ENCODE measurements at regions not wholly inside any gene's neighbourhood (a gene's known extent, or its start where the extent isn't known, plus 50 kb on each side); places are given as distances from the start of the nearest gene placed in this dataset.

DNA sequence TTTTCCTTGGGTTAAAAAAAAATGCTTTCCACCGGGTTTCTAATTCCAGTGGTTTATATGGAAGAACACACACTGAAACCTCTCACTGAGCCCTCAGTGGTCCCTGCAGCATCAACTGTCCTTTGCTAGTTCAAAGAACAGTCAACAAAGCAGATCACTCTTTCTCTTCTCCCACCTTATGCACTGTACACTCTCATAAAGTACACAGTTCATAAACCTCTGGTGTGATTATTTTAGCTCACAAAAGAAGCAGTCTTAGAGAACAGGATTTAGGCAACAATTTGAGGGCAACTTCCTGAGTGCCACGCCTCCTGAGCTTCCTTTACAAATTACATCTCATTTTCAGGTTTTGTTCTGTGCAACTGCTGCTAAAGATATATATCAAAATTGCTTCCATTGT is 728.4 kb upstream of the GOLIM4 start:
- no peak for DNase-seq (ENCODE audit: low read depth)
- ChIA-PET CTCF (no interaction called here), POLR2A (no interaction called here)
- H3K27me3 ChIP-seq (ENCODE audit: control insufficient read depth, insufficient read depth, low read length) = no peaks in the 10 kb centered on the region
- H3K4me3 ChIP-seq (ENCODE audit: low read depth, low read length) = no peak overlapping the region
- TF ChIP-seq, protein P1, sequence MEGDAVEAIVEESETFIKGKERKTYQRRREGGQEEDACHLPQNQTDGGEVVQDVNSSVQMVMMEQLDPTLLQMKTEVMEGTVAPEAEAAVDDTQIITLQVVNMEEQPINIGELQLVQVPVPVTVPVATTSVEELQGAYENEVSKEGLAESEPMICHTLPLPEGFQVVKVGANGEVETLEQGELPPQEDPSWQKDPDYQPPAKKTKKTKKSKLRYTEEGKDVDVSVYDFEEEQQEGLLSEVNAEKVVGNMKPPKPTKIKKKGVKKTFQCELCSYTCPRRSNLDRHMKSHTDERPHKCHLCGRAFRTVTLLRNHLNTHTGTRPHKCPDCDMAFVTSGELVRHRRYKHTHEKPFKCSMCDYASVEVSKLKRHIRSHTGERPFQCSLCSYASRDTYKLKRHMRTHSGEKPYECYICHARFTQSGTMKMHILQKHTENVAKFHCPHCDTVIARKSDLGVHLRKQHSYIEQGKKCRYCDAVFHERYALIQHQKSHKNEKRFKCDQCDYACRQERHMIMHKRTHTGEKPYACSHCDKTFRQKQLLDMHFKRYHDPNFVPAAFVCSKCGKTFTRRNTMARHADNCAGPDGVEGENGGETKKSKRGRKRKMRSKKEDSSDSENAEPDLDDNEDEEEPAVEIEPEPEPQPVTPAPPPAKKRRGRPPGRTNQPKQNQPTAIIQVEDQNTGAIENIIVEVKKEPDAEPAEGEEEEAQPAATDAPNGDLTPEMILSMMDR (IDR thresholded peaks at IDR 0.05; ENCODE audit: insufficient read depth, low read depth, low read length) = no peak
- H3K36me3 ChIP-seq (ENCODE audit: control insufficient read depth, insufficient read depth, low read length) = no peaks in the 10 kb centered on the region

DNA sequence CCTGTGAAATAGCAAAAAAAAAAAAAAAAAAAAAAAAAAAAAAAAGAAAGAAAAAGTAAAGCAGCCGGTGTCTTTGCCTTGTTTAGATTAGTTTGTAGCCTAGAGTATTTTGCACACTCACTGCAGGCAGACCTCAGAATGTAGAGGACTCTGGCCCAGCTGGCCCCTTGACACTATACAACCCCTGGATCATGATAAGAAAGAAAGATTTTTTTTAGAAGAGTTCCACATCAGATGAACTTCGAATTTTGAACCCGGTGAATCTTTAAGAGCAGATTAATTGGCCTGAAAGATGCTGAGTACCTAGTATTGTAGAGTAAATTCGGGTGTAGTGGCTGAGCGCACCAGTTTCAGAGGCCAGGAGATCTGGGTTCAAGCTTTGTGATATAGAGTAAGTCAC is 727.7 kb upstream of the GOLIM4 start:
- no peaks in the 10 kb centered on the region for H3K27me3 ChIP-seq (ENCODE audit: control insufficient read depth, insufficient read depth, low read length)
- ChIA-PET CTCF (no interaction called here), POLR2A (no interaction called here)
- no peaks in the 10 kb centered on the region for H3K36me3 ChIP-seq (ENCODE audit: control insufficient read depth, insufficient read depth, low read length)
- TF ChIP-seq, protein P1 (IDR thresholded peaks at IDR 0.05; ENCODE audit: insufficient read depth, low read depth, low read length) = no peak
- no peak for DNase-seq (ENCODE audit: low read depth)
- H3K4me3 ChIP-seq (ENCODE audit: low read depth, low read length) = no peak overlapping the region

DNA sequence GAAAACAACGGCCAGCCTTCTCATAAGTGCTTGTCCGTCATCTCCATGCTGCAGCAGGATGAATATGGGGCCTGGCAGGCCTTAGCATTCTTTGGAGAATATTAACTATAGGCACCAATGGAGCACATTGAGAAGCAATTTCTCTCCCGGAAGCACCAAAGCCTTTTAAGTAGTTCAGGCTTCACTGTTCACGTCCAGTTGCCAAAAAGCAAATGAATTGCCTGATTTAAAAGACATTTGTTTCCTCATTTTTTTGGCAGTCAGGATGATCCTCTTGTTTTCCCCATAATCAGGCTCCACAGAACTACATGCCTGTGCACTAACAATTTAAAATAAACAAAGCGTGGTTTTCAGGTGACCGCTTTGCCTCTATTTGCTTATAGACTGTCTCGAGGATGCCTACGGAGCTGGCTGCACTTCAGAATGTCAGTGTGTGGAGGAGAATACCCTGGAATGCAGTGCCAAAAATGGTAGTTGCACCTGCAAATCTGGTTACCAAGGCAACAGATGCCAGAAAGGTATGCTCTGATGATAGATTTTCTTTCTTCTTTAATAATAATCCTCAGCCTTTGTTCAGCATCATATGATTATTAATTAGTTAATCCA is 725.2 kb upstream of the GOLIM4 start:
- Histone ChIP-seq H3K36me3 (ENCODE audit: control insufficient read depth, insufficient read depth, low read length) (no peaks in the 10 kb centered on the region), H3K4me3 (ENCODE audit: low read depth, low read length) (no peak overlapping the region), H3K27me3 (ENCODE audit: control insufficient read depth, insufficient read depth, low read length) (no peaks in the 10 kb centered on the region)
- TF ChIP-seq, protein P1 (IDR thresholded peaks at IDR 0.05; ENCODE audit: insufficient read depth, low read depth, low read length) = no peak
- DNase-seq (ENCODE audit: low read depth) = no peak
- POLR2A ChIA-PET = no interaction called here
- CTCF ChIA-PET = no interaction called here

DNA sequence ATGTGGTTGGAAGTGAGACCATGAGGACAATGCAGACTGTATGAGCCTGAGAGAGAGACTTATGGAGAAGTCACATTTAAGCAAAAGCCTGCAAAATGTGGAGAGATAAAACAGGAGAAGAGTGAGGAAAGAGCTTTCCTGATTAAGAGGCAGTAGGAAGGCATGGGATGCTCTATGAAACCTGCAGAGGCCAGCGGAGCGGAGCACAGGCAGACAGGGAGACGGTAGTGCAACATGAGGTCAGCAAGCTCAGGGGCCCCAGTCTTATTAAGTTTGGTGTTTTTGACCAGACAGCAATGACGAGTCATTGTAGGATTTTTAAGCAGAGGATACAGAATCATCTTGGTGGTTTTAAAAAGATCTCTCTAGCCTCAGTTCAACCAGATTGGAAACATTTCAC is 721.5 kb upstream of the GOLIM4 start:
- POLR2A ChIA-PET = no interaction called here

DNA sequence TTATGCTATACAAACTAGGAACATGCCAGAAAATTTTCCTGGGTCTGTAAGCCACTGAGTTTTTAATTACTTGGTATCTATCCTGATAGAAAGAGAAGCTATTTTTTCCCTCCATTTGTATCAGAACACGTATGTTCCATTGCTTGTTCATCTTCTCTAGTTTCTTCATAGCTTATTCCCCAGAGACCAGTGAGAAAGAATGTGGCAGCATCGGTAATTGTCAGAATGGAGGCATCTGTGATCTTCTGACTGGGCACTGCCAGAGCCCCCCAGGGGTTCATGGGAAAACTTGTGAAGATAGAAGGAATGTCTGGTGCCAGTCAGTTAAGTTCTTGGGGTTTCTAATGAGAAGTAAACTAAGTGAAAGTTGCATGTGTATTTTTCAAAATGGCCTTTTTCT is 720.2 kb upstream of the GOLIM4 start:
- CTCF ChIA-PET = interaction anchor here (0.6 kb wide), 1 partner anchor 620 kb away, joined by 3 read pairs; no protein-coding TSS in a partner anchor
- TF ChIP-seq, protein P1 (IDR thresholded peaks at IDR 0.05; ENCODE audit: insufficient read depth, low read depth, low read length) = no peak
- POLR2A ChIA-PET = no interaction called here
- no peak for DNase-seq (ENCODE audit: low read depth)
- no peak overlapping the region for H3K4me3 ChIP-seq (ENCODE audit: low read depth, low read length)
- no peaks in the 10 kb centered on the region for H3K36me3 ChIP-seq (ENCODE audit: control insufficient read depth, insufficient read depth, low read length)
- H3K27me3 ChIP-seq (ENCODE audit: control insufficient read depth, insufficient read depth, low read length) = no peaks in the 10 kb centered on the region; the same call in 1 of the 2 replicates

More for the DNA sequence above, 721.5 kb upstream of the GOLIM4 start:
- H3K27me3 ChIP-seq (ENCODE audit: control insufficient read depth, insufficient read depth, low read length) = no peaks in the 10 kb centered on the region
- no peak for DNase-seq (ENCODE audit: low read depth)
- no peak overlapping the region for H3K4me3 ChIP-seq (ENCODE audit: low read depth, low read length)
- TF ChIP-seq, protein P1 (IDR thresholded peaks at IDR 0.05; ENCODE audit: insufficient read depth, low read depth, low read length) = no peak
- CTCF ChIA-PET = no interaction called here
- H3K36me3 ChIP-seq (ENCODE audit: control insufficient read depth, insufficient read depth, low read length) = no peaks in the 10 kb centered on the region

Data from BJ (cell line).